IPS-NIHi7 (cell line): ENCODE measurements at regions not wholly inside any gene's neighbourhood (a gene's known extent, or its start where the extent isn't known, plus 50 kb on each side); places are given as distances from the start of the nearest gene placed in this dataset.

Experiments used
- DNase-seq: peaks from one replicate; pipeline ENCODE4 v3.0.0; 2012; ENCODE audit warnings: mixed read lengths; ENCODE audit errors: extremely low spot score

DNA sequence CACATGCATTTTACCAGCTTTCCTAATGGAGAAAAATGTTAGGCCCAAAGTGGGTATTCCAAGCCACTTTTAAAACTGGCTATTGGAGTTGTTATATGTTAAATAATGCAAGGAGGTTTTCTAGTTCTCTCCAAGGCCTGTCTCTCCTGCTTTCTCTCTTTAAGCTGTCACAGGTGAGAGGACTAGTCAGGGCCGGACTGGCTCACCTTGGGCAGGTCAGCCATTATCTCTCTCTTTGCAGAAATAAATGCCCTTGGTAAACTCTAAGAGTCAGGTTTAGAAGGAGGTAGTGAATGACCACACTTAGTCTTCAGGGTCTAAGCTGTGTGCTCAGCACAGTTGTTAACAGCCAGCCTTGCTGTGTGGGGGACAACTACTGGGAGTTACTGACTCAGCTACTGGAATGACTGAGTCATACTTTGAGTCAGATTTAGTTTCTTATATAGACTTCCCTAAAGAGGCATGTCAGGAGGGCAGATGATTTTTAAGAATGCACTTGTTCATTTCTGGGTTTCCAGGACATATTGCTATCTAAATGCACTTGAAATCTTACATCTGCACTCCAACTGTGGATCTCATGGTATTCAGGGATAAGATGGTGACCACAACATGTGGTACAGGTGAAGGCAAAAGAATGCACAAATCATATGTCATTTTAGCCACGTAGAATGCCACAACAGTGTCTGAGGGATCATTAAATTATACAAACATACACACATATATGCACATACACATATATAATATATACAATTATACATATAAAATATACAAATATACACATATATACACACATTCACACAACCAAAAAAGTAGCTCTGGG is 719.4 kb downstream of the EPM2A start:
- DNase-seq: peak; percentile 38

DNA sequence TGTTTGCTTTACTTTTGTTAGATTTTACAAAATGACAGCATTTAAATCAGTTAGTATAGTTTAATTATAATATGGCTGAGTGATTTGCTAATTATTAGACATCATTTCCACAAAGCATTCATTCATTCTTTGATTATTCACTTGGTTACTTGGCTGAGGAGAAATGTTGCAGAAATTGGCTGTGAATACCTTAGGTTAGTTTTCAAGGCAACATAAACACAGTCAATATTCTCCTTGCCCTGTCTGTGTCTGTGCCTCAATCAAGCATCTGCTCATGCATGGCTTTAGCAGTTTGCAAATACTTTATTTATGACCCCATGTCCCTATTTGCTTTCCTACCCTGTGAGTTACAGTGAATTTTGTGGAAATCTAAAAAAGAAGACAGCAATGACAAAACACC is 718.3 kb downstream of the EPM2A start:
- DNase-seq: no peak

DNA sequence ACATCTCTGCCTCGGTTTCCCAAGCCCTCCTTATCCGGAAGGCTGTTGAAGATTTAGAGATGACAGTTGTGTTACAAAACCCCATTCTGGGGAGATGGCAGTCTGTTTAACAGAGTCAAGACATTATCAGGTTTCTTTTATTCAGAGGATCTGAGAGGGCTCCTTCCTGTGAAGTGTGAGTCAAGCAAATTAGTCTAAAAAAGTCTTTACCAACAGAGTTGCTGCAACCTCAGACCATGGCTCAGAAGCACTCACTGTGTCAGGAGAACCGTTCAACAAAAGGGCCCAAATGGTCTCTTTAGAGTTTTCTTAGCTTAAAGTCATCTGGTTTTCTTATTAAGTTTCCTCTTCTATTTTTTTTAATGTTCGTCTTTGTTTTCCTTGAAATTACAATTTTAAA is 717.8 kb downstream of the EPM2A start:
- no peak for DNase-seq

GRCh38 chr6:145018027-145018426 is 717.3 kb downstream of the EPM2A start:
- no peak for DNase-seq

DNA sequence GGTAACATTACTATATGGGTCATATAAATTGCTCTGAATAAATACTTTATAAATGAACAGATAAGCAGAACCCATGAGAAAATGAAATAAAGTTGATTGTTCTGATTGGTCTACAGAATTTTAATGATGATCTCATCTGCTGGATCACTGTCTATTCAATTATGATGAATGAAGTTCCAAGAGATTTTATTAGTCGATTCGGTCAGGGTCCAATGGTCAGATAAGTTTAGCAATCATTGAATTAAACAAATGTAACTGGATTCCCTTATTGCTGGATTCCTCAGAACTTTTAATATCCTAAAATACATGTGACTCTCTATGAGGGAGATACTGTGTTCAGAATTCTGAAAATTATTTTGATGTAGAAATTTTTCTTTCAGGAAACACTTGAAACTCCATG is 715.2 kb downstream of the EPM2A start:
- no peak for DNase-seq

- DNase-seq: no peak
These were observed 714.8 kb downstream of the EPM2A start for GRCh38 chr6:145020543-145020942.

GRCh38 chr6:145022199-145022796 is 713.0 kb downstream of the EPM2A start:
- no peak for DNase-seq

GRCh38 chr6:145023116-145023726 is 712.1 kb downstream of the EPM2A start:
- DNase-seq: no peak

DNA sequence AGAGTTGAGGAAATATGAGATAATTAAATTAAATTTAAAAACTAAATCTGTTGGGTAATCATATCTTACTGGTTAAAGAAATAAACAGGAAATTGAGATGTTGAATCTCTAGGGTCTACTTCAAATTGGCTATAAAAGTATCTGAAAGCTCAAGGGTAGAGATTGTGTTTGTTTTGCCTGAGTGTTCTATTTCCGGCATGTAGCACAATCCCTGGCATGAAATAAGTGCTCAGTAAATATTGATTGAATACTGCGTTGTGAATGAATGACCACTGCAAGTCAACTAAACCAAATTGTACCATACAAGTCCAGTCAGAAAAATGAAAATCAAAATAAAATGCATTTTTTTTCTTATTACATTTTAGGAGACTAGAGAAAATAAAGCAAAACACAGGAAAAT is 709.8 kb downstream of the EPM2A start:
- no peak for DNase-seq

GRCh38 chr6:145026267-145026679 is 709.0 kb downstream of the EPM2A start:
- no peak for DNase-seq

DNA sequence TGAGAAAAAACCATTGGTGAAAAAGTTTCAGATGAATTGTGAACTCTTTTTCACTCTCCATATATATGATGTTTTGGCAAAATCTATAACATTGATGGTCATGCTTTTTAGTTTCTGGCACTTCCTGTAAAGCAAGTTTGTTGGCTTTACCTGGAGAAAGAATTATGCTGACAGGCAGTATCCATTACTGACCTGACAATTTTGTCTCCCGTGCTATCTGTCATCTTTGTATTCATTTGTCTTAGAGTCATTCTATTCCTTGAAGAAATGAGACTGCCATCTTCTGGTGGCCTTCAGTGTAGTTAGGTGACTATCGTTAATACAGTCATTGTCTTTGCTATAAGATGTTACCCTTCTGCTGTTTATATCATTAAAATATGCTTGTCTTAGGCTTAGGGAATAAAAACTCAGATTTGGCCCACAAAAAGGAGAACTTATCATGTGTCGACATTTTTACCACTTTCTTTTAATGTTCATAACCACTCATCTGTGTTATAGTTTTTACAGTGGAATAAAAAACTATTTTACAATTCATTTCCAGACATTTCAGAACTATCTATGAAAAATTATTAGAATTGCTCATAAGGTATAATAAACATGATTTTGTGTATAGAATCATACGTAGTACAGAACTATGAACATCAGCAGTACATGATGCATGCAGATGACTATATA is 707.0 kb downstream of the EPM2A start:
- DNase-seq: peak; percentile 39

DNA sequence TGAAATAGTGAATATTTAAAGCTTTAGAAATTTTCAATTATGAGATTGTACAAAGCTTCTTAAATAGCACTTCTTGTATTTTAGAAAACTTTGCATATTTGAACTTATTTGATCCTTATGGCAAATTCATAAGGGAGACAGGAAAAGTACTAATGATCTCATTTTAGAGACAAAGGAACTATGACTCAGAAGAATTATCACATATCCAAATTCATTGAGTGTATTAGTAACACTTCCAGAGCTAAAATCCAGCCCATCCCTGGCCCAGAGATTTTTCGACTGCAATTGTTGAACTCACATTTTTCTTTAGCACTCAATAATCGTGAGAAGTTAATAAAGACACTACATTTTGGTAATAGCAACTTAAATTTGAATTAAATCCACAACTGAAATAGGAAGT is 704.3 kb downstream of the EPM2A start:
- no peak for DNase-seq

- no peak for DNase-seq
These were observed 703.4 kb downstream of the EPM2A start for GRCh38 chr6:145031962-145032361.

DNA sequence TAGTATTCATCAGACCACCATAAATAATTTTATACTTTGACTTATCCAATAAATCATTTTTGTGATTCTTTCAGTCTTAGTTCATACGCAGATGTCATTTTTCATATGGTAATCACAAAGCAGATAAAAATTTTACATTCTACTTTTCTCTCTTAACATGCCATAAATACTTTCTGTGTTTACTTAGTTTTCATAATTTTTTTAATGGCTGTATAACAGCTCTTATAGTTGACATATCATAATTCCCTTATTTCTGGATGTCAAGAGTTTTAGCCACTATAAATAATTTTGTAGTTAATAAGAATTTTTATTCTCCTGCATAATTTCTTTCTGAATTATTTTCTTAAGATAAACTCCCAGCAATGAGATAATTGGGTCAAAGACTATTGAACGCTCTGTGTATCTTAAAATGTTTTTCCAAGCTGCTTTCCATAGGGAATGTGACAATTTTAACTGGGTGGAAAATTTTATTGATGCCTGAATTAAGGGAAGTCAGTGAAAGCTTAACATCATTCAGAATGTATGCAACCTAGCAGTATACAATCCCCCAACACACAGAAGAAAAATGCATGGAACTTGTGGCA is 702.7 kb downstream of the EPM2A start:
- no peak for DNase-seq

GRCh38 chr6:145034664-145035063 is 700.7 kb downstream of the EPM2A start:
- no peak for DNase-seq

DNA sequence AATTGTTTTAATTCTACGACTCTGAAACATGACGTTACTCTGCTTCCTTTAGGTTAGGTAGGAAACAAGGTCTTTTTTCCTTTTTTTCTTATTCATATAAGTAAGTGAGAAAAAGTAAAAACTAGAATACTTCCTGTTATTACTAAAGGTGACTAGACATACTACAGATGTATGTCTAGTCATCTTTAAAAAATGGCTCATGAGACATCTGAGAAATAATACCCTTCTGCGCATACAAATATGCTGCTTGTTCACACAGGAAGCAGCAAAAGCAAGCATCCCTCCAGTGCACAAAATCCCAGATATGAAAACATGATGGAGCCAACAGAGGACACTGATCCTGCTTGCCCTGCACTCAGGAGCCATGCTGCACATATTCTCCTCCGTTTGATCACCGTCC is 699.1 kb downstream of the EPM2A start:
- DNase-seq: no peak

- DNase-seq: no peak
These were observed 698.3 kb downstream of the EPM2A start for GRCh38 chr6:145036848-145037567.

GRCh38 chr6:145042559-145042958 is 692.8 kb downstream of the EPM2A start:
- no peak for DNase-seq

DNA sequence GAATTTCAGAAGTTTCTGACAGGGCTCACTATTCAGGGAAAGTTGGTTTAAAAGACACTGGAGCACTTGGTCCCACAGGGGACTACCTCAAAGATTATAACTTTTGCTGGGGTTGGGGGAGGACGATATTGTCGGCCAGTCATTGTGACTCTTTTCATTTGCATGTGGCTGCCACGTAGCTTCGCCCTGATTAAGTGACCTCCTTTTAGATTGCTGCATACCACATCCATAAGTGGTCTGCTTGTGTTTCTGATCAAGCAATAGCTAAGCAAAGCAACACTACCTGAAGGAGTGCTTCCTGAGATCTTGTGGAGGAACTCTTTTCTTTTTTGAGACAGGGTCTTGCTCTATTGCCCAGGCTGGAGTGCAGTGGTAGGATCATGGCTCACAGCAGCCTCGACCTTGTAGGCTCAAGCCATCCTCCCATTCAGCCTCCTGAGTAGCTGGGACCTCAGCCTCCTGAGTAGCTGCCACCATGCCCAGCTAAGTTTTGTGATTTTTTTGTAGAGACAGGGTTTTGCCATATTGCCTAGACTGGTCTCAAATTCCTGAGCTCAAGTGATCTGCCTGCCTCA is 691.3 kb downstream of the EPM2A start:
- DNase-seq: no peak

DNA sequence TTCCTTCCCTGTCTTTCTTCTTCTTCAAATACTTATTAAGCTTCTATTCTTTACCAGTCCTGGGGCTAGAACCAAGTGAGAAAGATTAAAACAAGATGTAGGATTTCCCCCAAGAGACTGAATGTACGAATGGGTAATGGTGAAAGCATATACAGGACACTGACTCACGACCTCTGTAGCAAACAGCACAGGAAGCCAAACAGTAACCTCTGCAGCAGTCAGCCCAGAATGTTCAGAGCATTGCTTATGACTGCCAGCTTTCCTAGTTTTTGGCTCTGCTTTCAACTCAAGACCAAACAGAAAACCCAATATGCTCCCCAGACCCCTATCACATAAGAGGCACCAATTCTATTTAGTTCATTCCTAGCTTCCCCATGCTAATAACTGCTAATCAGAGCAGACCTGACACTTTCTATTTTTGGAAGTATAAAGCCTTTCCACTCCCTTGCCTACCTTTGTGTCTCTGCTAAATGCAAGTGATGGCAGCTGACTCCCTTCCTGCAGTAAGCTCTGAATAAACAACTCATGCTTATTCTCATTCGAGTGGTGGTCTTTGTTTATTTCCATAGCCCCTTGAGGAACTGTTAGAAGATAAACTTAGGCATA is 690.6 kb downstream of the EPM2A start:
- no peak for DNase-seq

GRCh38 chr6:145045582-145045981 is 689.7 kb downstream of the EPM2A start:
- DNase-seq: no peak
